Nephron progenitor cell (in vitro differentiated cells): ENCODE measurements at regions not wholly inside any gene's neighbourhood (a gene's known extent, or its start where the extent isn't known, plus 50 kb on each side); places are given as distances from the start of the nearest gene placed in this dataset.

Experiments
- DNase-seq: peaks from one replicate; pipeline ENCODE4 v3.0.0; 2021
- H3K27ac Mint-ChIP-seq: 2 replicates; pipeline ENCODE4 v1.8.0; 2021; ENCODE audit warnings: mild to moderate bottlenecking, moderate library complexity, mixed read lengths
- H3K27me3 Mint-ChIP-seq: 2 replicates; pipeline ENCODE4 v1.8.0; 2021; ENCODE audit warnings: mild to moderate bottlenecking, low read depth, mixed read lengths; ENCODE audit not compliant: poor library complexity
- H3K36me3 Mint-ChIP-seq: 2 replicates; pipeline ENCODE4 v1.8.0; 2021; ENCODE audit warnings: low read depth, mixed read lengths
- H3K4me1 Mint-ChIP-seq: 2 replicates; pipeline ENCODE4 v1.8.0; 2021; ENCODE audit warnings: mixed read lengths
- H3K4me3 Mint-ChIP-seq: 2 replicates; pipeline ENCODE4 v1.8.0; 2021; ENCODE audit warnings: mild to moderate bottlenecking, moderate library complexity, mixed read lengths
- H3K9me3 Mint-ChIP-seq: 2 replicates; pipeline ENCODE4 v1.8.0; 2021; ENCODE audit warnings: mild to moderate bottlenecking, moderate library complexity, mixed read lengths
- CTCF ChIP-seq: fragments of 200-600 bp; sonication (generic); IDR thresholded peaks from 2 replicates; pipeline ENCODE4 v1.5.0; 2021; ENCODE audit warnings: antibody characterized with exemption

GRCh38 chr12:43111608-43112007 is 440.4 kb downstream of the ADAMTS20 start:
- Mint-ChIP-seq H3K36me3 (no peaks in the 10 kb centered on the region), H3K27ac (no peak overlapping the region), H3K9me3 (no peaks in the 10 kb centered on the region), H3K27me3 (peaks cover 6% of the 10 kb centered on the region), H3K4me1 (peaks cover 22% of the 10 kb centered on the region), H3K4me3 (no peak overlapping the region)
- no peak for TF ChIP-seq CTCF
- DNase-seq = no peak

- Mint-ChIP-seq H3K4me1 (peaks cover 38% of the 10 kb centered on the region), H3K36me3 (no peaks in the 10 kb centered on the region), H3K27ac (no peak overlapping the region), H3K27me3 (peaks cover 3% of the 10 kb centered on the region), H3K9me3 (no peaks in the 10 kb centered on the region), H3K4me3 (no peak overlapping the region)
- no peak for TF ChIP-seq CTCF
- no peak for DNase-seq
Observed at GRCh38 chr12:43109631-43110345, 442.2 kb downstream of the ADAMTS20 start.

GRCh38 chr12:43108656-43109055 is 443.3 kb downstream of the ADAMTS20 start:
- H3K4me3 Mint-ChIP-seq = no peak overlapping the region
- peaks cover 3% of the 10 kb centered on the region for H3K27me3 Mint-ChIP-seq
- H3K4me1 Mint-ChIP-seq = peaks cover 40% of the 10 kb centered on the region
- no peaks in the 10 kb centered on the region for H3K9me3 Mint-ChIP-seq
- TF ChIP-seq CTCF = no peak
- H3K36me3 Mint-ChIP-seq = no peaks in the 10 kb centered on the region
- no peak overlapping the region for H3K27ac Mint-ChIP-seq
- no peak for DNase-seq

DNA sequence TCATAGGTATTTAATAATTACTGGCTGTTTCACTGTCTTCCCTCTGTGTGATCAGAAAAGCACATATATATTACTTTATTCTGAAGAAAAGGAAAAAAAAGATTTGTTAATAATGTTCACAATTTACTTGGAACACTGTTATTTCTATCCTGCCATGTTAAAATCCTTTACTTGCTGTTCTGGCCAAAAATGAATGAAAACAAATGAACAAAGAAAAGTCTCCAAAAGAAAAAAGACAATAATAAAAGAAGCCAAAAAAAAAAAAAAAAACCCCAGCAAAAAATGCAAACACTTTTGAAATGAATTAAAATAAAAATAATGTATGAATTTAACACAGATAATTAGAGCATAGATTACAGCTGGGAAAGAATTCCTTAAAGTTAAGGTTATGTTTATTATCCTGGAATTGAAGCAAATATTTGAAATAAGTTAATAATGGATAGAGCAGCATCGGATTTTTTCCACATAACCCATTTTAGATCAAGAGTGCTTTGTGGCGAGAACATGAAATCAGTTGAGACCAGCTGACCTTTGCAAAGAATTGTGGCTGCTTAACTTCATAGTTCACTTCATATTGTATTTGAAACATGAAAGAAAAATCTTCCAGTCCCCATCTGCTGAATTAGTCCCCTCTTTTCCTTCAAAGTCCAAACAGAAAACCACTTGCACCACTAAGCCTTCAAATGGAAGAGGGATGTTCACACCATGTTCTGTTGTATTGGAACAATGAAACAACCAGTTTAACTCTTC is 444.8 kb downstream of the ADAMTS20 start:
- Mint-ChIP-seq H3K36me3 (no peaks in the 10 kb centered on the region), H3K4me3 (no peak overlapping the region), H3K27ac (no peak overlapping the region), H3K9me3 (no peaks in the 10 kb centered on the region), H3K4me1 (peaks cover 36% of the 10 kb centered on the region), H3K27me3 (no peaks in the 10 kb centered on the region)
- no peak for DNase-seq
- TF ChIP-seq CTCF = no peak

DNA sequence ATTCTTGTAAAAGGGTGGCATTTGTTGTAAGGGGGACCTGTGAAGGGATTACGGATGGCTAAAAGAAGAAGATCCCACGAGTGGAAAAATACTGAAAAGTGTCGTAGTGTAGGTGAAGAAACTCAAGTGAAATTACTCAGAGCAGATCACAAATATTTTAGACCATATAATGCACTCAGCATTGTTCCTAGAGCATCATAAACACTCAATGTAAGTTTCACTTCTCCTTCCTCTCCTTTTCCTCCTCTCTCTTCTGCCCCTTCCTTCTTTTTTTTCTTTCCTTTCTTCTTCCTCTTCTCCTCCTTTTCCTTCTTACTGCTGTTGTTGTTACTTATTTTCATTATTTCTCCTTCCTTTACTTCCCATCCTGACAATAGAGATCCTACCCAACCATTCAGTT is 445.6 kb downstream of the ADAMTS20 start:
- Mint-ChIP-seq H3K4me3 (no peak overlapping the region), H3K9me3 (no peaks in the 10 kb centered on the region), H3K36me3 (no peaks in the 10 kb centered on the region), H3K27me3 (no peaks in the 10 kb centered on the region), H3K27ac (no peak overlapping the region), H3K4me1 (peaks cover 28% of the 10 kb centered on the region)
- DNase-seq = no peak
- no peak for TF ChIP-seq CTCF
